ENCODE measurements at regions not wholly inside any gene's neighbourhood (a gene's known extent, or its start where the extent isn't known, plus 50 kb on each side); places are given as distances from the start of the nearest gene placed in this dataset.

DNA sequence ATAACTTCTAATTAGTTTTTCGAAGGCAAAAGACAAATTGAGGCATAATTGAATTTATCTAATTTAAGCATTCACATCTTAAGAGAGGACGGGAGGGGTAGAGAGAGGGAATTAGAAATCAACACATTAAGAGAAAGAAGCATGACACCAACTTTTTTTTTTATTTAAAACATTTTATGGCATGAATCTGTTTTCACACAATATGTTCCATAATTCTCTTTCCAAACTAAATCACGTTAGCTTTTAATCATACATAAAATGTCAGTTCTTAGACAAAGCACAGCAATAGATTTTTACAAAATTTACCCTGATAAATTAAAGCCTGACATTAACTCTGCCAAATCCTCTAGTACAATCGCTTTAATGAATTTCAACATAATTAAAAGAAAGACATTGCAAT lies 600.8 kb upstream of the ROBO1 start:
- no peak for ATAC-seq
- DNase-seq = no peak

DNA sequence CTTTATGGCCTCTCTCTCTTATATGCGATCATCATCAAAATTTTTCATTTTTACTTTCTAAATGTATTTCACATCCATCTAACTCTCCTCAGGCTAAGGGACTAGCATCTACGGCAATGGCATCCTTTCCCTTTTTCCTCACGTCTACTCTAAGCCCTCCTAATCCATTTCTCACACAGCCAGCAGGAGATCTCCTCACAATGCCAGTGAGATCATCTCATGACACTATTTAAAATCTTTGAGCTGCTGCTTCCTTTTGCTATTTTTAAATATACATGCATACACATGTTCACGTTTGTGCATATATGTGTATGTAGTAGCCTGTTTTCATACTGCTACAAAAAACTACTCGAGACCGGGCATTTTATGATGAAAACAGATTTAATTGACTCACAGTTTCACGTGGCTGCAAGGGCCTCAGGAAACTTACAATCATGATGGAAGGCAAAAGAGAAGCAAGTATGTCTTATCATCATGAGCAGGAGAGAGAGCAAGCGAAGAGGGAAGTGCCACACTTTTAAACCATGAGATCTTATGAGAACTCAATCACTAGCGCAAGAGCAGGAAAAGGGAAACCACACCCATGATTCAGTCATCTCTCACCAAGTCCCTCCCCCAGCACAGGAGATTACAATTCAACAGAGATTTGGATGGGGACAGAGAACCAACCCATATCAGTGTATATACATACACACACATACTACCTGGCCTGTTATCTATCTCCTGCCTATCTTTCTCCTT lies 599.2 kb upstream of the ROBO1 start:
- intact Hi-C loops (cut with DNase I) = no loop called here
- DNase-seq (no peak), ATAC-seq (no peak)
- no peak for TF ChIP-seq CTCF (IDR thresholded peaks at IDR 0.05)
- H3K27me3 ChIP-seq = no peaks in the 10 kb centered on the region
- H3K4me1 ChIP-seq = no peaks in the 10 kb centered on the region
- H3K9me3 ChIP-seq = no peaks in the 10 kb centered on the region
- no peak overlapping the region for H3K27ac ChIP-seq
- H3K4me3 ChIP-seq = no peak overlapping the region
- no peaks in the 10 kb centered on the region for H3K36me3 ChIP-seq

More for the DNA sequence above, 600.8 kb upstream of the ROBO1 start:
- intact Hi-C loops (cut with DNase I) = no loop called here
- TF ChIP-seq CTCF (IDR thresholded peaks at IDR 0.05) = no peak
- Histone ChIP-seq H3K9me3 (no peaks in the 10 kb centered on the region), H3K27me3 (no peaks in the 10 kb centered on the region), H3K4me1 (no peaks in the 10 kb centered on the region), H3K4me3 (no peak overlapping the region), H3K36me3 (no peaks in the 10 kb centered on the region), H3K27ac (no peak overlapping the region)

- no peaks in the 10 kb centered on the region for H3K4me1 ChIP-seq
- H3K4me3 ChIP-seq = no peak overlapping the region
- ATAC-seq (no peak), DNase-seq (no peak)
- no peaks in the 10 kb centered on the region for H3K9me3 ChIP-seq
- no peaks in the 10 kb centered on the region for H3K36me3 ChIP-seq
- intact Hi-C loops (cut with DNase I) = no loop called here
- TF ChIP-seq CTCF (IDR thresholded peaks at IDR 0.05) = no peak
- H3K27ac ChIP-seq = no peak overlapping the region
- no peaks in the 10 kb centered on the region for H3K27me3 ChIP-seq
These were observed 590.0 kb upstream of the ROBO1 start for GRCh38 chr3:80357761-80358160.

- Histone ChIP-seq H3K4me3 (no peak overlapping the region), H3K4me1 (no peaks in the 10 kb centered on the region), H3K9me3 (no peaks in the 10 kb centered on the region), H3K27me3 (no peaks in the 10 kb centered on the region), H3K36me3 (no peaks in the 10 kb centered on the region), H3K27ac (no peak overlapping the region)
- DNase-seq = no peak
- ATAC-seq = no peak
- no peak for TF ChIP-seq CTCF (IDR thresholded peaks at IDR 0.05)
- intact Hi-C loops (cut with DNase I) = no loop called here
These were observed 587.3 kb upstream of the ROBO1 start for GRCh38 chr3:80355144-80355543.

DNA sequence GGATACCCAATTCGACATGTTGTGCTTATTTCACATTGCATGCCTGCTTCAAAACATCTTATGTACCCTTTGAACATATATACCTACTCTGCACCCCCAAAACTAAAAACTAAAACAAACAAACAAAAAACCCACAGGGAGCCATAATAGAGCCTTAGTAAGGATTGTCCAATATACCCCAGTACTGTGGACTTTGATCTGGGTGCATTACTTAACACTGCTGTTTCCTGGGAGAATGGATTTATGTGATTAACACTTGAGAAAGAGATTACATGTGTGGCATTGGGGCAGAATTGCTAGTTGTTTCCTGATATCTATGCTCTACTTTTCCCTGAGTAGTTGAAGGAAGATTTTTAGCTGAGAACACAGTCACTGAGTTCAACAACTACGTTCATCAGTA lies 583.4 kb upstream of the ROBO1 start:
- no peaks in the 10 kb centered on the region for H3K36me3 ChIP-seq
- no peaks in the 10 kb centered on the region for H3K9me3 ChIP-seq
- H3K4me1 ChIP-seq = no peaks in the 10 kb centered on the region
- no peak overlapping the region for H3K4me3 ChIP-seq
- no peak for DNase-seq
- no peak for ATAC-seq
- intact Hi-C loops (cut with DNase I) = no loop called here
- no peak for TF ChIP-seq CTCF (IDR thresholded peaks at IDR 0.05)
- H3K27ac ChIP-seq = no peak overlapping the region
- H3K27me3 ChIP-seq = no peaks in the 10 kb centered on the region

GRCh38 chr3:80350771-80351170 lies 583.0 kb upstream of the ROBO1 start:
- intact Hi-C loops (cut with DNase I) = no loop called here
- Histone ChIP-seq H3K27me3 (no peaks in the 10 kb centered on the region), H3K9me3 (no peaks in the 10 kb centered on the region), H3K27ac (no peak overlapping the region), H3K4me3 (no peak overlapping the region), H3K4me1 (no peaks in the 10 kb centered on the region), H3K36me3 (no peaks in the 10 kb centered on the region)
- ATAC-seq (no peak), DNase-seq (no peak)
- no peak for TF ChIP-seq CTCF (IDR thresholded peaks at IDR 0.05)

Data from upper lobe of right lung (tissue), 1 donor.